Kidney epithelial cell (primary cell): ENCODE measurements at regions not wholly inside any gene's neighbourhood (a gene's known extent, or its start where the extent isn't known, plus 50 kb on each side); places are given as distances from the start of the nearest gene placed in this dataset.

Experiments
- DNase-seq: peaks from one replicate; pipeline ENCODE4 v3.0.0-alpha.2; 2010; ENCODE audit warnings: low read depth
- H3K27me3 ChIP-seq: 2 replicates; pipeline ENCODE4 v1.6.0; 2011; ENCODE audit warnings: low read length; ENCODE audit not compliant: control insufficient read depth, insufficient read depth
- H3K36me3 ChIP-seq: 2 replicates; pipeline ENCODE4 v1.5.1; 2011; ENCODE audit warnings: low read length; ENCODE audit not compliant: control insufficient read depth, insufficient read depth
- H3K4me3 ChIP-seq: 2 replicates; pipeline ENCODE4 v1.5.1; 2011; ENCODE audit warnings: low read depth, mild to moderate bottlenecking, control low read depth, low read length
- CTCF ChIP-seq: IDR thresholded peaks from 2 replicates; pipeline ENCODE4 v1.5.1; 2011; ENCODE audit warnings: mild to moderate bottlenecking, moderate library complexity, low read length, control low read depth, inconsistent platforms; ENCODE audit not compliant: insufficient read depth, poor library complexity, severe bottlenecking

- no peak for TF ChIP-seq CTCF
- Histone ChIP-seq H3K27me3 (peaks cover 2% of the 10 kb centered on the region), H3K4me3 (no peak overlapping the region), H3K36me3 (no peaks in the 10 kb centered on the region)
- no peak for DNase-seq
Observed at GRCh38 chr10:117748058-117748457, 205.5 kb downstream of the EMX2 start.

GRCh38 chr10:117750616-117751015 lies 208.1 kb downstream of the EMX2 start:
- no peak for TF ChIP-seq CTCF
- H3K4me3 ChIP-seq: no peak overlapping the region
- no peak for DNase-seq
- no peaks in the 10 kb centered on the region for H3K27me3 ChIP-seq
- H3K36me3 ChIP-seq: no peaks in the 10 kb centered on the region

GRCh38 chr10:117751259-117751658 lies 208.7 kb downstream of the EMX2 start:
- Histone ChIP-seq H3K27me3 (no peaks in the 10 kb centered on the region), H3K4me3 (no peak overlapping the region), H3K36me3 (no peaks in the 10 kb centered on the region)
- no peak for TF ChIP-seq CTCF
- DNase-seq: no peak

GRCh38 chr10:117752103-117752502 lies 209.6 kb downstream of the EMX2 start:
- no peak for DNase-seq
- H3K4me3 ChIP-seq: no peak overlapping the region
- H3K36me3 ChIP-seq: no peaks in the 10 kb centered on the region
- TF ChIP-seq CTCF: no peak
- no peaks in the 10 kb centered on the region for H3K27me3 ChIP-seq

GRCh38 chr10:117754770-117755658 lies 212.5 kb downstream of the EMX2 start:
- Histone ChIP-seq H3K36me3 (no peaks in the 10 kb centered on the region), H3K4me3 (no peak overlapping the region), H3K27me3 (no peaks in the 10 kb centered on the region)
- TF ChIP-seq CTCF: no peak
- no peak for DNase-seq

- no peak for TF ChIP-seq CTCF
- Histone ChIP-seq H3K36me3 (no peaks in the 10 kb centered on the region), H3K4me3 (no peak overlapping the region), H3K27me3 (no peaks in the 10 kb centered on the region)
- DNase-seq: no peak
Observed at GRCh38 chr10:117755659-117756014, 213.1 kb downstream of the EMX2 start.
